CD4-positive, alpha-beta memory T cell (primary cell): ENCODE measurements at regions not wholly inside any gene's neighbourhood (a gene's known extent, or its start where the extent isn't known, plus 50 kb on each side); places are given as distances from the start of the nearest gene placed in this dataset.

Experiments used
- CTCF ChIA-PET: fragments of 350-600 bp; sonication (Branson Sonifier 250); formaldehyde crosslinking; loops from one replicate; lab custom pipeline; 2021; ENCODE audit warnings: inconsistent platforms; ENCODE audit not compliant: partially characterized antibody; lab: Charles Lee
- POLR2A ChIA-PET: fragments of 350-600 bp; sonication (Branson Sonifier 250); formaldehyde crosslinking; loops from one replicate; lab custom pipeline; 2021; ENCODE audit not compliant: partially characterized antibody; lab: Charles Lee
- DNase-seq, 5 donors: peaks; one replicate each; pipeline versions ENCODE4 v3.0.0 to v3.0.0-alpha.2; 2020 to 2022; ENCODE audit warnings: mixed read lengths in 1 of 5
- H3K27ac ChIP-seq: one replicate; pipeline ENCODE4 v1.7.0; 2013; ENCODE audit warnings: low read depth, low read length
- H3K27me3 ChIP-seq: 2 replicates; pipeline ENCODE4 v1.7.0; 2013; ENCODE audit warnings: mild to moderate bottlenecking, low read length, moderate library complexity; ENCODE audit not compliant: insufficient read depth
- H3K36me3 ChIP-seq: 2 replicates; pipeline ENCODE4 v1.7.0; 2013; ENCODE audit warnings: mild to moderate bottlenecking, low read length, moderate library complexity; ENCODE audit not compliant: insufficient read depth
- H3K4me1 ChIP-seq: 2 replicates; pipeline ENCODE4 v1.7.0; 2013; ENCODE audit warnings: mild to moderate bottlenecking, low read length, moderate library complexity; ENCODE audit not compliant: insufficient read depth
- H3K4me3 ChIP-seq, 2 donors: one replicate each; pipeline ENCODE4 v1.7.0; 2013; ENCODE audit warnings: low read length in 2 of 2, mild to moderate bottlenecking in 1 of 2
- H3K9me3 ChIP-seq, 2 donors: one replicate each; pipeline ENCODE4 v1.7.0; 2013; ENCODE audit warnings: low read length in 2 of 2, control low read depth in 1 of 2; ENCODE audit not compliant: control insufficient read depth in 1 of 2
- H3K27ac Mint-ChIP-seq, 7 donors: one replicate each; pipeline ENCODE4 v1.8.0; 2020 to 2021; ENCODE audit warnings: mixed read lengths in 7 of 7, mild to moderate bottlenecking in 6 of 7, inconsistent platforms in 3 of 7, moderate library complexity in 3 of 7
- H3K27me3 Mint-ChIP-seq, 2 donors: one replicate each; pipeline ENCODE4 v1.8.0; 2020 to 2021; ENCODE audit warnings: mixed read lengths in 2 of 2
- H3K36me3 Mint-ChIP-seq, 2 donors: one replicate each; pipeline ENCODE4 v1.8.0; 2020 to 2021; ENCODE audit warnings: mixed read lengths in 2 of 2, inconsistent platforms in 1 of 2, mild to moderate bottlenecking in 1 of 2
- H3K4me1 Mint-ChIP-seq, 4 donors: one replicate each; pipeline ENCODE4 v1.8.0; 2020 to 2021; ENCODE audit warnings: mixed read lengths in 4 of 4, mild to moderate bottlenecking in 1 of 4
- H3K4me3 Mint-ChIP-seq, 8 donors: one replicate each; pipeline ENCODE4 v1.8.0; 2020 to 2021; ENCODE audit warnings: mixed read lengths in 8 of 8, mild to moderate bottlenecking in 7 of 8, moderate library complexity in 6 of 8, inconsistent platforms in 3 of 8
- H3K9me3 Mint-ChIP-seq, 8 donors: one replicate each; pipeline ENCODE4 v1.8.0; 2020 to 2021; ENCODE audit warnings: mixed read lengths in 8 of 8, mild to moderate bottlenecking in 5 of 8, inconsistent platforms in 3 of 8, moderate library complexity in 1 of 8
- intact Hi-C: fragments of 100-400 bp; cut with micrococcal nuclease; formaldehyde crosslinking; loops from one replicate; pipeline ENCODE4 v1.15.1; 2023

- no peak overlapping the region for H3K4me3 Mint-ChIP-seq
- CTCF ChIA-PET: no interaction called here
These were observed 707.4 kb upstream of the STXBP6 start for GRCh38 chr14:25757364-25757763.

DNA sequence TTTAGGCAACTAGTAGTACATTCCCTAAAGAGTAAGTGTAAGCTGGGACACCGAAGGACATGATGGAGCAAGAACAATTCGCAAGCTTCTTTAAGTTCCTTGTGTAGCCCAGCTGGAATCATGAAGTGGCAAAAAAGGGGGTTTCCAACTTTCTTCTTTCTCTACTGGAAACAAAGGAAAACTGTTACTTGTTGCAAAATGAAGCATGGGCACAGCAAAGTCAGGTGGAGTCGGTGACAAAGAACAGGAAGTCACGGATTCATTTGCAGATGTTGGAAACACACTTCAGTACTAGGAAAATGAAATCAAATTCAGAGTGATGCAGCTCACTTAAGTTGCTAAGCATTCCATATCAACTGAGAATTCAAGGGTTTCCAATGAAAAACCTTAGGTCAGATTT, 706.9 kb upstream of the STXBP6 start:
- Histone ChIP-seq H3K27me3 (no peaks in the 10 kb centered on the region), H3K36me3 (no peaks in the 10 kb centered on the region), H3K9me3 (no peaks in the 10 kb centered on the region), H3K4me3 (no peak overlapping the region), H3K4me1 (no peaks in the 10 kb centered on the region), H3K27ac (no peak overlapping the region)
- no peak overlapping the region for H3K4me3 Mint-ChIP-seq
- peaks cover 0 to 1% (median 0%) of the 10 kb centered on the region in 4 donors for H3K4me1 Mint-ChIP-seq
- H3K36me3 Mint-ChIP-seq: no peaks in the 10 kb centered on the region
- CTCF ChIA-PET: no interaction called here
- DNase-seq: no peak
- intact Hi-C loops: no loop called here
- no peak overlapping the region for H3K27ac Mint-ChIP-seq
- peaks cover 0 to 18% (median 11%) of the 10 kb centered on the region in 8 donors for H3K9me3 Mint-ChIP-seq
- no peaks in the 10 kb centered on the region for H3K27me3 Mint-ChIP-seq
- POLR2A ChIA-PET: no interaction called here

More at GRCh38 chr14:25757364-25757763, 707.4 kb upstream of the STXBP6 start:
- Histone ChIP-seq H3K4me3 (no peak overlapping the region), H3K27ac (no peak overlapping the region), H3K36me3 (no peaks in the 10 kb centered on the region), H3K4me1 (no peaks in the 10 kb centered on the region), H3K9me3 (no peaks in the 10 kb centered on the region), H3K27me3 (no peaks in the 10 kb centered on the region)
- intact Hi-C loops: no loop called here
- Mint-ChIP-seq H3K27ac (no peak overlapping the region), H3K4me1 (peaks cover 0 to 1% (median 0%) of the 10 kb centered on the region in 4 donors), H3K36me3 (no peaks in the 10 kb centered on the region), H3K9me3 (peaks cover 0 to 18% (median 11%) of the 10 kb centered on the region in 8 donors), H3K27me3 (no peaks in the 10 kb centered on the region)
- no peak for DNase-seq
- POLR2A ChIA-PET: no interaction called here

GRCh38 chr14:25753130-25753529, 703.2 kb upstream of the STXBP6 start:
- no peak overlapping the region for H3K4me3 ChIP-seq
- H3K27ac Mint-ChIP-seq: no peak overlapping the region

GRCh38 chr14:25750436-25750835, 700.5 kb upstream of the STXBP6 start:
- Histone ChIP-seq H3K4me3 (no peak overlapping the region), H3K9me3 (no peaks in the 10 kb centered on the region), H3K36me3 (no peaks in the 10 kb centered on the region), H3K4me1 (no peaks in the 10 kb centered on the region), H3K27ac (no peak overlapping the region), H3K27me3 (no peaks in the 10 kb centered on the region)
- intact Hi-C loops: no loop called here
- Mint-ChIP-seq H3K4me1 (peaks cover 0 to 1% (median 0%) of the 10 kb centered on the region in 4 donors), H3K27me3 (no peaks in the 10 kb centered on the region), H3K27ac (no peak overlapping the region), H3K4me3 (no peak overlapping the region), H3K36me3 (no peaks in the 10 kb centered on the region), H3K9me3 (peaks cover 0 to 18% (median 7%) of the 10 kb centered on the region in 8 donors)
- ChIA-PET CTCF (no interaction called here), POLR2A (no interaction called here)
- DNase-seq: no peak

More at GRCh38 chr14:25753130-25753529, 703.2 kb upstream of the STXBP6 start:
- H3K4me3 Mint-ChIP-seq: no peak overlapping the region
- H3K4me1 Mint-ChIP-seq: peaks cover 0 to 1% (median 0%) of the 10 kb centered on the region in 4 donors
- H3K9me3 Mint-ChIP-seq: peaks cover 0 to 14% (median 8%) of the 10 kb centered on the region in 8 donors
- H3K4me1 ChIP-seq: no peaks in the 10 kb centered on the region
- intact Hi-C loops: no loop called here
- no peak for DNase-seq
- H3K27me3 Mint-ChIP-seq: no peaks in the 10 kb centered on the region
- H3K27me3 ChIP-seq: no peaks in the 10 kb centered on the region
- H3K9me3 ChIP-seq: no peaks in the 10 kb centered on the region
- POLR2A ChIA-PET: no interaction called here
- H3K27ac ChIP-seq: no peak overlapping the region
- no peaks in the 10 kb centered on the region for H3K36me3 ChIP-seq
- no peaks in the 10 kb centered on the region for H3K36me3 Mint-ChIP-seq
- CTCF ChIA-PET: no interaction called here
